ELR (cell line): ENCODE measurements at regions not wholly inside any gene's neighbourhood (a gene's known extent, or its start where the extent isn't known, plus 50 kb on each side); places are given as distances from the start of the nearest gene placed in this dataset.
A peak's percentile ranks its signal among the peaks of the same experiment; 100 is the strongest.

Experiments
- DNase-seq: peaks from one replicate; pipeline ENCODE4 v3.0.0-alpha.2; 2015; ENCODE audit warnings: low read depth

GRCh38 chr21:20646431-20647165 lies 351.6 kb upstream of the NCAM2 start:
- no peak for DNase-seq

- peak; percentile 61 for DNase-seq
These were observed 350.6 kb upstream of the NCAM2 start for GRCh38 chr21:20647607-20648006.

GRCh38 chr21:20649231-20649630 lies 349.0 kb upstream of the NCAM2 start:
- DNase-seq, result no peak

GRCh38 chr21:20652846-20653245 lies 345.4 kb upstream of the NCAM2 start:
- no peak for DNase-seq

- DNase-seq, result no peak
These were observed 337.0 kb upstream of the NCAM2 start for GRCh38 chr21:20661246-20661645.

GRCh38 chr21:20661745-20662422 lies 336.3 kb upstream of the NCAM2 start:
- DNase-seq, result no peak

GRCh38 chr21:20662514-20662913 lies 335.7 kb upstream of the NCAM2 start:
- DNase-seq, result no peak

GRCh38 chr21:20667931-20668330 lies 330.3 kb upstream of the NCAM2 start:
- DNase-seq, result no peak

GRCh38 chr21:20685475-20685874 lies 312.7 kb upstream of the NCAM2 start:
- no peak for DNase-seq

GRCh38 chr21:20698585-20698984 lies 299.6 kb upstream of the NCAM2 start:
- DNase-seq, result no peak

GRCh38 chr21:20701235-20701634 lies 297.0 kb upstream of the NCAM2 start:
- DNase-seq, result peak; percentile 26

- DNase-seq, result no peak
These were observed 295.0 kb upstream of the NCAM2 start for GRCh38 chr21:20703112-20703767.

- peak; percentile 65 for DNase-seq
These were observed 277.6 kb upstream of the NCAM2 start for GRCh38 chr21:20720623-20721022.

- DNase-seq, result peak; percentile 29
These were observed 277.1 kb upstream of the NCAM2 start for GRCh38 chr21:20721151-20721550.

GRCh38 chr21:20728691-20729090 lies 269.5 kb upstream of the NCAM2 start:
- DNase-seq, result no peak

GRCh38 chr21:20729376-20729775 lies 268.8 kb upstream of the NCAM2 start:
- peak; percentile 11 for DNase-seq

GRCh38 chr21:20730441-20730840 lies 267.8 kb upstream of the NCAM2 start:
- no peak for DNase-seq

GRCh38 chr21:20735257-20735656 lies 263.0 kb upstream of the NCAM2 start:
- DNase-seq, result no peak

GRCh38 chr21:20737227-20737913 lies 260.8 kb upstream of the NCAM2 start:
- no peak for DNase-seq

GRCh38 chr21:20739421-20739820 lies 258.8 kb upstream of the NCAM2 start:
- DNase-seq, result peak; percentile 16

- no peak for DNase-seq
These were observed 256.8 kb upstream of the NCAM2 start for GRCh38 chr21:20741445-20741844.

- no peak for DNase-seq
These were observed 238.0 kb upstream of the NCAM2 start for GRCh38 chr21:20760221-20760620.

- no peak for DNase-seq
These were observed 223.5 kb upstream of the NCAM2 start for GRCh38 chr21:20774737-20775136.
